ENCODE measurements at regions not wholly inside any gene's neighbourhood (a gene's known extent, or its start where the extent isn't known, plus 50 kb on each side); places are given as distances from the start of the nearest gene placed in this dataset.

DNA sequence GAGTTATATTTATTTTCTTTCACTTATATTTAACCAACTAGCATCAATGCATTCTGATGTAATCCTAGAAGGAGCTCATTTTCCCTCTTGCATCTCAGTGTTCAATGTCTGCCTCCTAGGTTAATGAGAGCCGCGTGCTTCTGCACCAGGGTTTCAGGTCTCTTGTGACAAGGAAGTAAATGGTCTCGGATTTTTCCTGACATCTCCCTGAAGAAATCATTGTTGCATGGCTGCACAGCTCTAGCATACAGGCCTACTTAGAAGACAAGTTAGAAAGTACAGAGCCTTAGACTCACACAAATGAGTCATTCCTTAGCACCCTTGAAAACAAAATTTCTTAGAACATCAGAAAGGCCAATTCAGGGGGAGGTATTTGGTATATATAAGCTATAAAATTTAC, 57.2 kb upstream of the KLF12 start:
- Histone ChIP-seq H3K27me3 (no peaks in the 10 kb centered on the region), H3K4me3 (no peak overlapping the region), H3K9me3 (no peaks in the 10 kb centered on the region), H3K4me1 (no peaks in the 10 kb centered on the region), H3K36me3 (no peaks in the 10 kb centered on the region), H3K27ac (no peak overlapping the region)
- intact Hi-C loops (cut with DNase I; ENCODE audit: low total_unique reads), result no loop called here
- TF ChIP-seq, protein P1, sequence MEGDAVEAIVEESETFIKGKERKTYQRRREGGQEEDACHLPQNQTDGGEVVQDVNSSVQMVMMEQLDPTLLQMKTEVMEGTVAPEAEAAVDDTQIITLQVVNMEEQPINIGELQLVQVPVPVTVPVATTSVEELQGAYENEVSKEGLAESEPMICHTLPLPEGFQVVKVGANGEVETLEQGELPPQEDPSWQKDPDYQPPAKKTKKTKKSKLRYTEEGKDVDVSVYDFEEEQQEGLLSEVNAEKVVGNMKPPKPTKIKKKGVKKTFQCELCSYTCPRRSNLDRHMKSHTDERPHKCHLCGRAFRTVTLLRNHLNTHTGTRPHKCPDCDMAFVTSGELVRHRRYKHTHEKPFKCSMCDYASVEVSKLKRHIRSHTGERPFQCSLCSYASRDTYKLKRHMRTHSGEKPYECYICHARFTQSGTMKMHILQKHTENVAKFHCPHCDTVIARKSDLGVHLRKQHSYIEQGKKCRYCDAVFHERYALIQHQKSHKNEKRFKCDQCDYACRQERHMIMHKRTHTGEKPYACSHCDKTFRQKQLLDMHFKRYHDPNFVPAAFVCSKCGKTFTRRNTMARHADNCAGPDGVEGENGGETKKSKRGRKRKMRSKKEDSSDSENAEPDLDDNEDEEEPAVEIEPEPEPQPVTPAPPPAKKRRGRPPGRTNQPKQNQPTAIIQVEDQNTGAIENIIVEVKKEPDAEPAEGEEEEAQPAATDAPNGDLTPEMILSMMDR (IDR thresholded peaks at IDR 0.05), result no peak
- TF ChIP-seq POLR2A (IDR thresholded peaks at IDR 0.05), result no peak
- TF ChIP-seq POLR2AphosphoS5 (IDR thresholded peaks at IDR 0.05), result no peak
- no peak for DNase-seq (ENCODE audit: low spot score in 2 of 2)

DNA sequence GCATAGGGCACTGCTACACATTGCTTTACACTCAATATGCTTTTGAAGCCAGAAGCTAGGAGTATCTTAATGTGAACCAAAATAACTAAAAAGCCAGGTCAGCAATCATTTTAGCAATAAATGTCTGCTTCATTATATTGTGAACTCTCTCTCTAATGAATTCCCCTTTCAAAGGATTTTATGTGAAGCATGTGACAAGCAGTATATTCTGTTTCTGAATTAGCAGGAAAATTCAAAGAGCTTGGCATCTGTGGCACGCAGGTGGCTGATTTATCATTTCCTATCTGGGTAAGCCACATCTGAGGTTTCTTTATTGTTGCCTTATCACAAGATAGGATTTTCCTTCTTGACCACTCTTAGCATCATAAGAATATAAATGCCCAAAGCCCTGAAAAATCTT, 56.8 kb upstream of the KLF12 start:
- DNase-seq (ENCODE audit: low spot score in 2 of 2), result no peak
- no peaks in the 10 kb centered on the region for H3K27me3 ChIP-seq
- no peaks in the 10 kb centered on the region for H3K4me1 ChIP-seq
- H3K4me3 ChIP-seq, result no peak overlapping the region
- H3K9me3 ChIP-seq, result no peaks in the 10 kb centered on the region
- TF ChIP-seq POLR2A (IDR thresholded peaks at IDR 0.05) (no peak), POLR2AphosphoS5 (IDR thresholded peaks at IDR 0.05) (no peak)
- TF ChIP-seq, protein P1 (IDR thresholded peaks at IDR 0.05), result no peak
- H3K36me3 ChIP-seq, result no peaks in the 10 kb centered on the region
- intact Hi-C loops (cut with DNase I; ENCODE audit: low total_unique reads), result no loop called here
- no peak overlapping the region for H3K27ac ChIP-seq

DNA sequence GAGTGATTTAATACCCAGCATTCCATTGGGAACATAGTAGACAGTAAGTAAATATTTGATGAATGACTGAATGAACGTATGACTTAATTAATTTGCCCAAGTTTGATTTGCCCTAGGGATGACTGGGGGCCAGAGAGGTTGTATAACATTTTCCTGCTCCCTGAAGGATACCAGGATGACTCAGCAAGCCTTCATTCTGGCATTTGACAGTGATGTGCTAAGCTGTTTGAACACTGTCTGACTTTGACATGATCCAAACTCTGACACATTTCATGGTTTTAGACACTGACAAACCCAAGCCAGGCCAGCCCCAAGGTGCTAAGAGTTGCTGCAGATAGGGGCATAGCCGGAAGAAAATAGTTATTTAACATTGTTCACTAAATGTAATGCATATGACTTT, 53.4 kb upstream of the KLF12 start:
- no peak overlapping the region for H3K4me3 ChIP-seq
- H3K9me3 ChIP-seq, result no peaks in the 10 kb centered on the region
- intact Hi-C loops (cut with DNase I; ENCODE audit: low total_unique reads), result no loop called here
- TF ChIP-seq POLR2A (IDR thresholded peaks at IDR 0.05) (no peak), POLR2AphosphoS5 (IDR thresholded peaks at IDR 0.05) (no peak)
- TF ChIP-seq, protein P1 (IDR thresholded peaks at IDR 0.05), result no peak
- H3K27ac ChIP-seq, result no peak overlapping the region
- H3K4me1 ChIP-seq, result no peaks in the 10 kb centered on the region
- DNase-seq (ENCODE audit: low spot score in 2 of 2), result no peak
- no peaks in the 10 kb centered on the region for H3K27me3 ChIP-seq
- no peaks in the 10 kb centered on the region for H3K36me3 ChIP-seq

DNA sequence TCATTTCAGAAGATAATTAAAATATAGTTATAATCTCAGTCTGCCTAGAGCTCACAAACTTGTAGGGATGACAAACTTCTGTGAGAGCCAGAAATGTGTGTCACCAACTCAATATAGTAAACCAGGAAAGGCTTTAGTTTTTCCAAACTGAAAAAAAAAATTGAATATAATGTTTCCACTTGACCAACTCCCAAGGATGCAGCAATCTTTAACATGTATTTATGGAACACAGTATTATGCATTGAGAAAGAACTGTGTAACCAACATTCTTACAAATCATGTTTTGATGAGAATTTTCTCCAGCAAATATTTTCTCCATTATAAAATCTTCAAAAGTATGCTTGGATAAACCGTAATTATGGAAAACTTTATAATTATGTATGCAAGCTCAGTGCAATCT, 50.1 kb upstream of the KLF12 start:
- no peaks in the 10 kb centered on the region for H3K27me3 ChIP-seq
- no peak for DNase-seq (ENCODE audit: low spot score in 2 of 2)
- H3K9me3 ChIP-seq, result no peaks in the 10 kb centered on the region
- TF ChIP-seq, protein P1 (IDR thresholded peaks at IDR 0.05), result no peak
- TF ChIP-seq POLR2A (IDR thresholded peaks at IDR 0.05) (no peak), POLR2AphosphoS5 (IDR thresholded peaks at IDR 0.05) (no peak)
- intact Hi-C loops (cut with DNase I; ENCODE audit: low total_unique reads), result no loop called here
- no peaks in the 10 kb centered on the region for H3K36me3 ChIP-seq
- H3K4me1 ChIP-seq, result no peaks in the 10 kb centered on the region
- H3K4me3 ChIP-seq, result no peak overlapping the region
- no peak overlapping the region for H3K27ac ChIP-seq

All from breast epithelium (tissue), 4 donors.